GM18870 (cell line): ENCODE measurements at regions not wholly inside any gene's neighbourhood (a gene's known extent, or its start where the extent isn't known, plus 50 kb on each side); places are given as distances from the start of the nearest gene placed in this dataset.

Experiments used
- ATAC-seq: cut with Tn5 transposase; IDR thresholded peaks from one replicate; pipeline ENCODE4 v1.9.1; 2021; ENCODE audit warnings: moderate library complexity; ENCODE audit not compliant: unreplicated experiment

DNA sequence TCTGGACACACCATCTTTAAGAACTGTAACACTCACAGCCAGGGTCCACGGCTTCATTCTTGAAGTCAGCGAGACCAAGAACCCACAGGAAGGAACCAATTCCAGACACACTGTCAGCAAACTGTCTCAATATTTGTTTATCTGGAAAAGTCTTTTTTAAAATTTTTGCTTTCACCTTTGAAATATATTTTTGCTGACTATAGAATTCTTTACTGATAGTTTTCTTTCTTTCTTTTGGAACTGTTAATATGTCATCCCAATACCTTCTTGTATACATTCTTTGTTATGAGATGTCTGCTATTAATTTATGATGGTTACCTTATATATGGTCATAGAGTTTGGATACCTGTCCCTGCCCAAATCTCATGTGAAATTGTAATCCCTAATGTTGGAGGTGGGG lies 145.1 kb upstream of the IRX4 start:
- ATAC-seq = no peak

DNA sequence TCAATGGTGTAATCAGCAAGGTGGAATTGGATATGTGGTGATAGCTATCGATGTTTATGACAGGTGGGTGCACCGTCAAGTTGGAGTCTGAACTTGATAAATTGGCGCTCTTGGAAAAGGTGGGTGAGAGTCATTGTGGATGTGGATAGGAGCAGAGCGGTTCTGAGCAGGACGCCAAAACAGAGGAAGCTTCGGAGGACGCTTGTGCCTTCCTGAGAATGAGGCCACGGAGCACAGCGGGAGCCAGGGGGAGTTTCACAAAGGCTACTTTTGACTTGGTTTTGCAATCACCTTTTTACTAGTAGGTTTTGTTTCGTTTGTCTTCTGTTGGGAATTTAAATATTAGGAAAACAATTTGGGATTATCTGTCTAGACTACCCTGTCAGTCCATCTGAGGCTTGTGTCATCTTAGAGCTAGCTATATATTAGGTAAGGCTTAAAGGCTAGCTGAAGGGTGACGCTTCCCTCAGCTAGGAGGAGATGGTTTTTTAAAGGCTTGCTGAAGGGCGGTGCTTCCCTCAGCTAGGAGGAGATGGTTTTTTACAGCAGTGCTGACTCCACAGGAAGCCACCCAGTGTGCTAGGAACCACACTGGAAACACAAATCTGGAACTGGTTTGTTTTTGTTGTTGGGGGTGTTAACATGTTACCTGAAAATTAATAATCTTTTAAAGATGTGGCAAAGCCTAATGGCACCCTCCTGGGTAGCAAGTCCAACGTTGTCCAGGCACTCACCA lies 142.4 kb upstream of the IRX4 start:
- no peak for ATAC-seq

DNA sequence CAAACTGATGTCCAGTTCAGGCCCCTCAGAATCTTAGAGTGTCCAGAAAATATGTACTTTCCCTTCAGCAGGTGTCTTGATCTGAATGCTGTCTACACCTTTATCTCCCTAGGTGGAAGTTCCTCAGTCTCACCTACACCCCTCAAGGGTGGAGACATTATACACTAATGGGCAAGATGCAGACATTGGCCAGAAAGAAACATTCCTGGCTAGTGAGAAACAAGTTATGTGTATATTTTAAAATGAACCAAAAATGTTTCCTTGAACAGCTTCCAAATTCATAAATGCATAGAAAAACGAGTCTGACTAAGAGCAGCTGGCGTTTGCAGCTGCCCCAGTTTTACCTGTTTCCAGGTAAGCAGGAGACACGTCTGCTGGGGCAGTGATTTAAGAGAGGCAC lies 140.5 kb upstream of the IRX4 start:
- no peak for ATAC-seq

DNA sequence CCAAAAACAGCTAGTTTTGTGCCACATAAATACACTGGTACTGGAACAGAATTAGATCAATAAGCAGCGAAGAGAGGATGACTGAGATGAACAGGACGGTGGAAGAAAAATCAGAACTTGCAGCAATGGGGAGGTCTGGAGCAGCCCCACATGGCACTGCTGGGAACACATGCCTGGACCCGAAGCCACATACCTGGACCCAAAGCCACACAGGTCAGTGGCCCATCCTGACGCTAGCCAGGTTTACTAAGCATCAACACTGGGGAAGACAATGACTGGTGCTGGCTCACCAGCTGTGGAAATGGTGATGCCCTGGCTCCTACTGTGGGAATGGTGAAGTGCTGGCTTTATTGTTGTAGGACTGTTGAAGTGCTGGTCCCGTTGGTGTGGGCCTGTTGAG lies 139.7 kb upstream of the IRX4 start:
- no peak for ATAC-seq

DNA sequence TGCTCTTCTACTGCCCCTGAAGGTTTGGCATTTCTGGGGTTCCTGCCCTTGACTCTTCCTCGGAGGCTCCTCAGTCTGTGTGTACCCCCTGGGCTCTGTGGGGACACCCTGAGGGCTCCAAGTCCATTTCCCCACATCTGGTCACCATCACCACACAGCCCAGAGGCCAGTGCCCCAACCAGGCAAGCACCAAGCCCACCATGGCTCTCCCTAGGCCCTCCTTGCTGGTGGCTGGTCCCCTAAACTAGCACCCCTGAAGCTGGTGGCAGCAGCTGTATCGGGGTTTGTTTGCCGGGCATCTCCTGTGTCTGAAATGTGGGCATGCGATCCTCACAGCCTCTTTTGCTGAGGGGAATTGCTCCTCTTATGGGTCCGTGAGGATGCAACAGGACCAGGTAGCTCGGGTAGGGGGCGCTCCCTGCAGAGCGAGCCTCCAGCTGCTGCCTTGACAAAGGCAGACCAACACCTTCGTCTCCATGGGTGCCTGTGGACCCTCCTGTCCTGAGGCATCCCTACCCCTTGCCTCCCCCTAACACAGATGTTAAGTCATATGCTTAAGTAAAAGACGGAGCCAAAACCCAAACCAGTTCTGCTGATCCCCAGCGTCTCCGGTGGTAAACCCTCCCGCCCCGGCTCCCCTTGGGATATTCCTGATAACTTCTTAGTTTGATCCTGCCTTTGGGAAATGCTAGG lies 138.9 kb upstream of the IRX4 start:
- ATAC-seq = no peak

DNA sequence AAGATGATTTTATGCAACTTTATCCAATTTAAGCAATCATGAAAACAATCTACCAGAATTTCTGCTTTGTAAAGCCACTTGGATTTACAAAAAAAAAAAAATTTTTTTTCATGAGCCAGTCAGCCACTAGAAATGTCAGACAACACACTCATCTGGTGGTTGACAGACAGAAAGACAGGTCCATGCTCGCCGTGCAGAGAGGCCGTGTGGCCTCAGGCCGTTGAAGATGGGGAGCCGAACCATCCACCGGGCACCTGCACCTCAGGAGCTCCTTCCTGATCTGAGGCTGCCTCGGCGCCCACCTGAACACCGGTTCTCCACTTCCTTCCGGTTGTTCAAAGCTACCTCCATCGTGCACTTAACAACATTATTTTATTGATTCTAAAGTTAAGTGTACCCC lies 138.0 kb upstream of the IRX4 start:
- no peak for ATAC-seq

DNA sequence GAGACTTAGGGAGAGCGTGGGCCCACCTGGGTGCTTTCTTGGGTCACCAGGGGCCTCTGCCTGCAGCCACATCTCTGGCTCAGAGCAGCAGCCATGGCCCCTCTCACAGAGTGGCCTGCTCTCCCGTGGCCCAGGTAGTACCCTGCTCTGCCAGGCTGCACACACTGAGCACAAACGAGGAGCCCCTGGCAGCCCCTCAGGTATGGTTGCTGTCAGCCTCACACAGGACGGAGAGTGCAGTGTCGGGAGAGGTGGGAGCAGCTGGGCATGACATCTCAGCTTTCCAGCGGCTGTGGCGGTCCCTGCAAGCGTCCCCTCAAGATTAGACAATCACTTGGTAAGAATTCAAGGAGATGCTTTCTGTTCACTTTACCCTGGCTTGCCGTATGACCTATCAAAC lies 137.0 kb upstream of the IRX4 start:
- no peak for ATAC-seq

DNA sequence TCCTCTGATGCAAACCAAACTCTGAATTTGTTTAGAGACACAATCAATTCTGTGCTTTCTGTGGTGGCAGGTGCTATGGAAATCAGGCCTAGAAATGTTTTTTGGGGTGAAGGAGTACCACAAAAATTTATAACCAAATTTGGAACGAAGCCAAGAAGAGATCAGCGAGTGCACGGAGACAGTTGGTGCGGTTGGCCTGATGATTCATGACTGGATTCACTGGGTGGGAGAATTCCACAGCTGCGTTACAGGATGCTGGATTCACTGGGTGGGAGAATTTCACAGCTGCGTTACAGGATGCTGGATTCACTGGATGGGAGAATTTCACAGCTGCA lies 135.6 kb upstream of the IRX4 start:
- ATAC-seq = no peak

DNA sequence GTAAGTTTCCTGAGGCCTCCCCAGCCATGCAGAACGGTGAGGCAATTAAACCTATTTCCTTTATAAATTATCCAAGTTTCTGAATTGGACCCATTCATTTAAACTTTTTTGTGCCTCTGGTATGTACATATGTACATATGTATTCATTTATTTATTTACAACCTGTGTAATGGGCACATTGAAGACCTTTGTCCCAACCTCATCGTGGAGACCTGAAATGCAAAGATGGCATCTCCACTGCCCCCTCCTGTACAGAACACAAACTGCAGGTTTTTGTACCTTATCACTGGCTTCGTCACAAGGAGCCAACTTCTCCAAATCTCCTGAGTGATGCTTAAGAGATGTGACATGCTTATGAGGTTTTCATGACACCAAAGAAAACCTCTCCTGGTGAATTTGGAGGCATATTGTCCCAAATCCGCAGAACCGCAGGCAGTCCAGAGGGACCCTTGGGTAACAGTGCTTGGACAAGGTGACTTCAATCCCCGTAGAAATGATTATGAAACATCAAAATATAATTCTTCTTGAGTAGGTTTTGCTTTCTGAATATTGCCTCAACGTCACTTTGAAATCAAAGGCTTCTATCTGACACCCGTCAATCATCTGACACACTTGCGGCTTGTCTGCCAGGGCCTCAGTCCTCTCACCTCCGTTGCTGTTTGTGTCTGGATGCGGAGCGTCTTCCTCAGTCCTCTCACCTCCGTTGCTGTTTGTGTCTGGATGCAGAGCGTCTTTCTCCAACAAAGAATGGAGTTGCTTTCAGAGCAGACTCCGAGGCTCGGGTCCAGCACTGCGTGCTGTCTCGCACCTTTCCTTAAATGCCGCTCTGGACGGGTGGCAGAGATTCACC lies 135.0 kb upstream of the IRX4 start:
- ATAC-seq = no peak

DNA sequence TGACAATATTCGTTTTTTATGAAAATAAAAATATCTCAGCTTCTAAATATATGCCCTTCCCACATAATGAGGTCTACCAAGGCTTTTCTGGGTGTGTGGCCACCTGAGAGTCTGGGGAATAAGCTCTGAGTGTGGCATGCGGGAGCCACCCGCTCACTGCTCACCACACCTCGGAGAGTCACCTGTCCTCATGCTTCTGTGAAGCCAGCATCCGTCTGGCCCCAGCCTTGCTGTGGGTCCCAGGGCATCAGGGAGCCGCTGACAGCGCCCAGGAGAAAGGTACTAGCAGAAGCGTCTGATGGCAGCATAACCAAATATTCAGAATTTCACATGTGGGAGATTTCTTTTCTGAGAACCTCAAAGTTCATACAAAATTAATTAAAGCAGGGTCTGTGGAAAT lies 133.2 kb upstream of the IRX4 start:
- no peak for ATAC-seq

DNA sequence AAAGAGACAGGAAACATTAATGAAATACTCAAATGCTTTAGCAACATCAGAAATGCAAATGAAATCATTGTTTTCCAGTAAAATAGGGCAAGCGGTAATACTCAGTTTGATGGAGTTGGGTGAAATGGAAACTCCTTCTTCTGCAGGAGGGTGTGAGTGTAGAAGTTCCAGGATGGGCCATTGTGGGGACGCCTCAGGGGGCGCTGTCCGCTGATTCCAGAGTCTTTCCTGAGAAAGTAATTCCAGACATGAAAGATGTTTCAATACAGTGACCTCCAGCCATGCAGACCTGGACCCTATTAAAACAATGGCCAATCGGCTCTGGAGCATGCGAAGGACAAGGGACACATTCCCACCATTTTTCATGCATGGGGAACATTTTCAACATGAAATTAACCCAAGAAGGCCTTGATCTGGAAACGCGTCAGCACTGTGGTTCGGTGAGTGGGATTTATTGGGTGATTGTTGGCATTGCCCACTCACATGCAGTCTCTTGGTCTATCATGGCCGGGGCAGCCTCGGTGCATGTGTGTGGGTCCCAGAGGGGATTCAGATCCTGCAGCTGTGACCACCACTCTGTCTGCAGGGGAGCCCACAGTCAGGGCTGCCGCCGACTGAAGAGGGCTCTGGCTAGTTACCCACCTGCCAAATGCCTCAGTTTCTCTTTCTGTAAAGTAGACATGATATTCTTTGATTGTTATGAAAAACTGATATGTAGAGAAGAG lies 132.6 kb upstream of the IRX4 start:
- ATAC-seq = no peak

DNA sequence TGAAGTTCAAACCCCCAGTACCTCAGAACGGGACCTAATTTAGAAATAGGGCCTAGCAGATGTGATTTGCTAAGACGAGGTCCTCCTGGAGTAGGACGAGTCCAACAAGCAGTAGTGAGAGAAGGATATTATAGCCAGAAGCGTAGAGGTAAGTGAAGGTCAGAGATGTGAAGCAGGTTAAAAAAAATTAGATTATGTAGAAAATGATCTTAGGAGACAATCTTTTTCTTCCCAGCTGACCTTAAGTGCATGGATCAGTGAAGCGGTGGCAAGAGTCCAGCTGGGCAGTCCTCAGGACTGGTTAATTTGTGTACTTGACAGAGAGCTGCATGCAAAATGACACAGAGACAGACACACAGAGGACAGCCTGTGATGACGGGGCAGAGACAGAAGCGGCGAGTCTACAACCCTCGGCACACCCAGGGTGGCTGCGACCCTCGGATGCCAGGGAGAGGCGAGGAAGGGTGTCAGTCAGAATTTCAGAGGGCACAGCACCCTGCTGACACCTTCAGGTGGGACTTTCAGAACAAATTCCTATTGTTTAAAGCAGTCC lies 131.4 kb upstream of the IRX4 start:
- ATAC-seq = no peak

DNA sequence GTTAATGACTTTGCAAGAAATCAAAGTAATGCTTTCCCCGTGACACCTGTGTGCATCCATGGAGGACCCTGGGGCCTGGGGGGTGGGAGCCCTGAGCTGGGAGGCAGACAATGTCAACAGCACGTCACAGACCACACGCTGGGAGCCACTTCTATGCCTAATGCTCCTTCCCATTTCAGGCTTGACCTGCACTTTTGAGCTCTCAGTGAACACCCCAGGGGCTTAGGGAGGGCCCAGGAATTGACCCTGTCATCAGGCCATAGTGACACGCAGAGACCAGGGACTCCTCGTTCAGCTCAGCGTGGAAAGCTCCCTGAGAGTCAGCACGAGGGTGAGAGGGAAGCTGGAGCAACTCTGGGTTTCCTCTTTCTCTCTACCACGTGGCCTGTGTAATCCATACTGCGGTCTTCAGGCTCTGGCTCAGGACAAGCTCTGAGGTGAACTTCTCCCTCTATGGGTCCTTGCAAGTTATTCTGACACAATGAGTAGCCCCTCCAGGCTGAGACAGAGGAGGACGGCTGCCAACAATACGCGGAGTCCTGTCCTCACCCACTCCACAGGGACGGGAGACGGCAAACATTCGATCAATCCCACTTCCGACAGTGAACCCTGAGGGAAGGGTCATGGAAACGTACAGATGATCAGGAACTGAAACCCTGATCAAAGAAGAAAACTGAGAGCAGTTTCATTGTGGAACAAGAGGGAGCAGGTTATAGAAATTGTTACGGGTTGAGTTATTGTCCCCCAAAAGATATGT lies 130.8 kb upstream of the IRX4 start:
- ATAC-seq = no peak

DNA sequence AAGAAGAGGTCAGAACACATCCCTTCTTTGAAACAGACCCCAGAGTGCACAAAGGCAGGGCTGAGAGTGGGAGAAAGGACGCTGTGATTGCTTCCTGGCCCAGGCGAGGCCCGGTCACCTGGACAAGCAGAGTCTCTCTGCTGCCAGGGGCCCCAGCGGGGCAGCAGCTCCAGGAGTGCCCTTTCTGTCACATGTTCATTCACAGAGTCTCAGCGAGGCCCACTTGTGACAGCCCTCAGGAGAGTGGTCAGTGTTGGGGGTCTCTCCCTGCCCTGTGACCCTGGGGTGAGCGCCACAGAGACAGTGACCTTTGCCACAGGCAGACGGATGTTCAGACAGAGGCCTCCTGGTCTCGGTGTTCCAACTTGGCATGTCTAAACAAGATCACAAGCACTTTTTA lies 130.2 kb upstream of the IRX4 start:
- no peak for ATAC-seq

DNA sequence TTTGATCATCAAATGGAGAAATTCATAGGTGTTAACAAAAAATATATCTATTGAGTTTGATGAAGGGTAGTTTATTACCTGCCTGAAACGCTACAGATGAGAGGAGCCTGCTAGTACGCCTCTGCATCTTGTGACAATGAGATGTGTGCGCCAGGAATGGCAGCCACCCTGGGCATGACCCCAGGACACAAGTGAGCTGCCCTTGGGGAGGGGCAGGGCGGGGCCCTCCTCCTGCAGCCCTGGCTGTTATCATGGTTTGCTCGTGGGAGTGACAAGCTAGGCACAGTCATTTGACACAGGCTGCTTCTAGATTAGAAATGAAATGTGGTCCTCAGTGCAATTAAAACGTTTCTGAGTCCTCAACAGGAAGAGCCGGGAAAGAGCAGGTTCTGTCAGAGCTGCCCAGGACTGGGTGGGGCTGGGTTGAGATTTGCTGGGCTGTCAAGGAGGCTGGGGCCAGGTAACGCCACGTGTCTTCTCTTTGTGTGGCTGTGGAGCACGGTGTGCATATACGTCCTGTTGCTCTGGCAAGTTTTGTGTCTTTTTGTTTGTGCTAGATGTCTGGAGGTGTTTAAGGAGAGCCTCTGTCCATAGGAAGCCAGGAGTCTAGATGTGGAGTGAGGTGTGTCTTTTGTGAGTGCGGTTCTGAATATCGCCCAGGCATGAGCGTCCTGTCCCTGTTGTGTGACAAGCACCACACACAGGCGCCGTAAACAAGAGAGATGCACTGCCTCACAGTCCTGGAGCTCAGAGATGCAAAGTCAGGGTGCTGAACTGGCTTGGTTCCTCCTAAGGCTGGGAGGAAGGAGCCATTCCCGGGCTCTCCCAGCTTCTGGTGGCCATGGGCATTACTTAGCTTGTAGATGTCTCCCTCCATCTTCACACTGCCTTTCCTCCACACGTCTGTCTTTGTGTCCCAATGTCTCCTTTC lies 129.0 kb upstream of the IRX4 start:
- no peak for ATAC-seq

DNA sequence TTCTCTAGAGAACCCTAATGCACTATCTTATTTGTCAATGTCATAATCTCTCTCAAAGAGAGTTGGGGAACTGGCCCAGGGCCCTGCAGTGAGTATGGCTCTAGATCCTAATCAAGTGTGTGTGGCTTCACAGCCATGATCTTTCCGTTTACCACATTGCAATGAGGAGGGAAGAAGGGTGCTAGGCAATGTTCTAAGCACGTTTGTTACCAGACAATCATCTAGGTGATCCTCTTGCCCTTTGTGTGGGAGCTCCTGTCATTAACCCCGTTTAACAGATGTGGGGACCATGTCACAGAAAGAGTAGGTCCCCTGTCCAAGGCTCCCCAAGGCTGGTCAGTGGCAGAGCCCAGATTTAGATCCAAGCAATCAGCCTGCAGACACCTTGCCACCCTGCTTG lies 128.2 kb upstream of the IRX4 start:
- no peak for ATAC-seq

DNA sequence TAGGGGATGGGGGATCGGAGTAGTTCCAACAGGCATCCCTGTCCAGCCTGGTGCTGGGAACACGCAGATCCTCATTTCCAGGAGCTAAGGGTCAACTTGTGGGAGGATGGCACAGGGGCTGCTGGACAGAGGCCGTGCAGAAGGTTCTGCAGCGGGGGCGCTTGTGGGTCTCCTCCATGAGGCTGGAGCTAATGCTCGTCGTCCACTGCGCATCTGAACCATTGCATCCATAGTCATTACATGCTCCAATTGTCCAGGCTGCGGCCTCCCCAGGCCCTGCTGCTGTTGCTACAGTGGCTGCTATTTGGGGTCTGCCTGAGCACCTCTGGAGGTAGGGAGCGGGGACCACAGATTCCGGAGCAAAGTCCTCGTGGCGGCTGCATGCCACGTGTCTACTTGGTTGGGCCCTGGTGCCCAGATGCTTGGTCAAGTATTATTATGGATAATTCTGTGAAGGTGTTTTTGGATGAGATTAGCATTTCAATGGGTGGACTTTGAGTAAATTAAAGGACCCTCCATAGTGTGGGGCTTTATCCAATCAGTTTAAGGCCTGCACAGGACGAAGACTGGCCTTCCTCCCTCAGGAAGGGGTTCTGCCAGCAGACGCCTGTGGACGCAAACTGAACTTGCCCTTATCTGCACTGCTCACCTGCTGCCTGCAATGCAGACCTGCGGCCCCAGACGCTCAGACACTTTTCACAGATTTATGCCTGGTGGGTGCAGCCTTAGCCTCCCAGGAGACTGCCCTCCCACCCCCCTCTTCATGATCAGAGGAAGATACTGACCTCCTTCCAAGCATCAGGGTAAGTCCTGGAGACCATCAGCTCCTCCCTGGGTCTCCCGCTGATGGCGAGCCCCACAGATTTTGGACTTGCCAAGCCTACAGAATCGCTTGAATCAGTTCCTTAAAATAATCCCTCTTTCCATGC lies 127.5 kb upstream of the IRX4 start:
- ATAC-seq = no peak
